ENCODE measurements at regions not wholly inside any gene's neighbourhood (a gene's known extent, or its start where the extent isn't known, plus 50 kb on each side); places are given as distances from the start of the nearest gene placed in this dataset.

DNA sequence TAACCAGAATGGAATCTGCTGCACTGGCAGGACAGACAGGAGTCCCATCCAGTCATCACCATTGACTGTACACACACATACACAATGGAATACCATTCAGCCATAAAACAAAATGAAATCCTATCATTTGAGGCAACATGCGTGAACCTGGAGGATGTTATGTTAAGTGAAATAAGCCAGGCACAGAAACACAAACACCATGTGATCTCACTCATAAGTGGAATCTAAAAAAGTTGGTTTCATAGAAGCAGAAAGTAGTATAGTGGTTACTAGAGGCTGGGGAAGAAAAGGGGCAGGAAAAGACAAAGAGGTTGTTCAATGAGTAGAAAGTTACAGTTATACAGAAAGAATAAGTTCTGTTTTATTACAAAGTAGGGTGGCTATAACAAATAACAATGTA lies 884.0 kb upstream of the ACO1 start:
- Histone ChIP-seq H3K9me3 (ENCODE audit: control insufficient read depth, low read length) (no peaks in the 10 kb centered on the region), H3K36me3 (ENCODE audit: control insufficient read depth, insufficient read depth, low read length) (no peaks in the 10 kb centered on the region), H3K27ac (ENCODE audit: insufficient read depth, low read depth, low read length, poor library complexity, severe bottlenecking) (no peak overlapping the region), H3K27me3 (ENCODE audit: control insufficient read depth, insufficient read depth, low read length, poor library complexity, severe bottlenecking) (no peaks in the 10 kb centered on the region), H3K4me1 (ENCODE audit: control insufficient read depth, insufficient read depth, low read length) (no peaks in the 10 kb centered on the region), H3K4me3 (ENCODE audit: insufficient read depth, low read depth, low read length) (no peak overlapping the region)
- no CpG with 5 or more reads among the region's 1 CpG for WGBS, 2 experiments

DNA sequence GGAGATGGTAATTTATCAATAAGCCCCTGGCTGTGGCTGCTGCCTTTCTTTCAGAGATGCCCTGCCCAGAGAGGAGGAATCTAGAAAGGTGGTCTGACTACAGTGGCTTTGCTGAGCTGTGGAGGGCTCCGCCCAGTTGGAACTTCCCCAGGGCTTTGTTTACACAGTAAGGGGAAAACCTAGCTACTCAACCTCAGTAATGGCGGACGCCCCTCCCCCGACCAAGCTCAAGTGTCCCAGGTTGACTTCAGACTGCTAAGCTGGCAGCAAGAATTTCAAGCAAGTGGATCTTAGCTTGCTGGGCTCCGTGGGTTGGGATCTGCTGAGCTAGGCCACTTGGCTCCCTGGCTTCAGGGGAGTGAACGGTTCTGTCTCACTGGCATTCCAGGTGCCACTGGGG lies 865.4 kb upstream of the ACO1 start:
- H3K4me1 ChIP-seq (ENCODE audit: control insufficient read depth, insufficient read depth, low read length): no peaks in the 10 kb centered on the region
- H3K27ac ChIP-seq (ENCODE audit: insufficient read depth, low read depth, low read length, poor library complexity, severe bottlenecking): no peak overlapping the region
- 89 to 90% methylated on average over 6 of the region's 6 CpGs for WGBS, 2 experiments
- no peaks in the 10 kb centered on the region for H3K36me3 ChIP-seq (ENCODE audit: control insufficient read depth, insufficient read depth, low read length)
- no peak overlapping the region for H3K4me3 ChIP-seq (ENCODE audit: insufficient read depth, low read depth, low read length)
- no peaks in the 10 kb centered on the region for H3K27me3 ChIP-seq (ENCODE audit: control insufficient read depth, insufficient read depth, low read length, poor library complexity, severe bottlenecking)
- H3K9me3 ChIP-seq (ENCODE audit: control insufficient read depth, low read length): no peaks in the 10 kb centered on the region

DNA sequence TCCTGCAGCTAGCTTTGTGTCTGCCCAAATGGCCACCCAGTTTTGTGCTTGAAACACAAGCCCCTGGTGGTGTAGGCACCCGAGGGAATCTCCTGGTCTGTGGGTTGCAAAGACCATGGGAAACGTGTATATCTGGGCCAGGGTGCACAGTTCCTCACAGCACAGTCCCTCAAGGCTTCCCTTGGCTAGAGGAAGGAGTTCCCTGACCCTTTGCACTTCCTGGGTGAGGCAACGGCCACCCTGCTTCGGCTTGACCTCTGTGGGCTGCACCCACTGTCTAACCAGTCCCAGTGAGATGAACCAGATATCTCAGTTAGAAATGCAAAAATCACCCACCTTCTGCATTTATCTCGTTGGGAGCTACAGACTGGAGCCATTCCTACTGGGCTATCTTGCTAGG lies 865.0 kb upstream of the ACO1 start:
- no peaks in the 10 kb centered on the region for H3K36me3 ChIP-seq (ENCODE audit: control insufficient read depth, insufficient read depth, low read length)
- H3K4me1 ChIP-seq (ENCODE audit: control insufficient read depth, insufficient read depth, low read length): no peaks in the 10 kb centered on the region
- H3K4me3 ChIP-seq (ENCODE audit: insufficient read depth, low read depth, low read length): no peak overlapping the region
- no peaks in the 10 kb centered on the region for H3K27me3 ChIP-seq (ENCODE audit: control insufficient read depth, insufficient read depth, low read length, poor library complexity, severe bottlenecking)
- no peak overlapping the region for H3K27ac ChIP-seq (ENCODE audit: insufficient read depth, low read depth, low read length, poor library complexity, severe bottlenecking)
- H3K9me3 ChIP-seq (ENCODE audit: control insufficient read depth, low read length): no peaks in the 10 kb centered on the region
- 80 to 82% methylated on average over 5 of the region's 5 CpGs for WGBS, 2 experiments

DNA sequence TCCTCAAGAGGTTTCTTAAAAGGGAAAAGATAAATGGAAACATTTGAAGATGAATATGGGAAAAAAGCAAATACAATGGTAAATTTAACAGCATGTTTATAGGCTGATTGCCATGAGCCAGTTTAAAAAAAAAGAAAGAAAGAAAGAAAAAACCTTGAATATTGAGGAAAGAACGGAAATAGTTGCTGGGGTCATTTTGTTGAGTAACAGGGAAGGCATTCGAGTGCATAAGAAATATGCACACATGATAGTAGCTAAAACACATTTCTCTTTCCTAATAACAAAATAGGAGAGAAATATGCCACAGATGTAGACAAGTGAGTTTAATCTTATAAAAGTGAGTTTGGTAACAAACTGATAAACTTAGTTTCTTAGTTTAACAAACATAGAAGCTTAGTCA lies 864.6 kb upstream of the ACO1 start:
- H3K27ac ChIP-seq (ENCODE audit: insufficient read depth, low read depth, low read length, poor library complexity, severe bottlenecking): no peak overlapping the region
- WGBS, 2 experiments: 87 to 89% methylated on average over 1 to 2 of the region's 2 CpGs
- H3K27me3 ChIP-seq (ENCODE audit: control insufficient read depth, insufficient read depth, low read length, poor library complexity, severe bottlenecking): no peaks in the 10 kb centered on the region
- no peaks in the 10 kb centered on the region for H3K36me3 ChIP-seq (ENCODE audit: control insufficient read depth, insufficient read depth, low read length)
- H3K4me3 ChIP-seq (ENCODE audit: insufficient read depth, low read depth, low read length): no peak overlapping the region
- H3K9me3 ChIP-seq (ENCODE audit: control insufficient read depth, low read length): no peaks in the 10 kb centered on the region
- H3K4me1 ChIP-seq (ENCODE audit: control insufficient read depth, insufficient read depth, low read length): no peaks in the 10 kb centered on the region

DNA sequence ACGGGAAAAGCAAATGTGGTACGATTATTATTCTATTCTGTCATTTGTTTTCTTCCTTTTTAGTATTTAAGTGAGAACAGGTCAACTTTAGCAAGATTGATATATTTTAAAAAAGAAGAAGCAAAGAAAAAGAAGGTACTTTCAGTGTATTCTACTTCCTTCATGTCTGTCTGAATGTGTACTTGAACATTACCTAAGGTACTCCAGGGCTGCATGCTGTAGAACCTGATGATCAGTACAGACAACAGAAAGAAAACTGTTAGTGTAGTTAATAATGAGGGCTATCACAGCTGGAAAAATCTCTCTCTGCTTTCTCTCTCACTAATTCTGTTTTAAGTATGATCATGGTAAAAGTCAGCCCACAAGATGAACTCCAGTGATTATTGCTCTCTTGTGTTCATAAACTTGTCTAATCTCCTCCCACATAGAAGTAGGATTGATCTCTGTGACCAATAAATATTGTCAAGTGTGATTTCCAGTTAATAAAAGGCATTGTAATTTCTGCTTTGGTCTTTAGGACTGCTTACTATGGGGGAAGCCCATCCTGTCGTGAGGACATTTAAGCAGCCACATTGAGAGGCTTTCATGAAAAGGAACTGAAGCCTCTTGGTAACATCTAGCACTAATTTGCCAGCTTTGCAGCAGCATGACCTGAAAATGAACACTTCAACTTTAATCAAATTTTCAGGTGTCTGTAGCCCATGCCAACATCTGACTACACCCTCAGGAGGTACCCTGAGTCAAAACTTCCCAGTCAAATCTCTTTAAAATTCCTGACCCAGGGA lies 864.0 kb upstream of the ACO1 start:
- H3K4me3 ChIP-seq (ENCODE audit: insufficient read depth, low read depth, low read length): no peak overlapping the region
- no peak overlapping the region for H3K27ac ChIP-seq (ENCODE audit: insufficient read depth, low read depth, low read length, poor library complexity, severe bottlenecking)
- no peaks in the 10 kb centered on the region for H3K4me1 ChIP-seq (ENCODE audit: control insufficient read depth, insufficient read depth, low read length)
- H3K9me3 ChIP-seq (ENCODE audit: control insufficient read depth, low read length): no peaks in the 10 kb centered on the region
- H3K36me3 ChIP-seq (ENCODE audit: control insufficient read depth, insufficient read depth, low read length): no peaks in the 10 kb centered on the region
- no peaks in the 10 kb centered on the region for H3K27me3 ChIP-seq (ENCODE audit: control insufficient read depth, insufficient read depth, low read length, poor library complexity, severe bottlenecking)
- WGBS, 2 experiments: 93 to 94% methylated on average over 3 of the region's 3 CpGs

DNA sequence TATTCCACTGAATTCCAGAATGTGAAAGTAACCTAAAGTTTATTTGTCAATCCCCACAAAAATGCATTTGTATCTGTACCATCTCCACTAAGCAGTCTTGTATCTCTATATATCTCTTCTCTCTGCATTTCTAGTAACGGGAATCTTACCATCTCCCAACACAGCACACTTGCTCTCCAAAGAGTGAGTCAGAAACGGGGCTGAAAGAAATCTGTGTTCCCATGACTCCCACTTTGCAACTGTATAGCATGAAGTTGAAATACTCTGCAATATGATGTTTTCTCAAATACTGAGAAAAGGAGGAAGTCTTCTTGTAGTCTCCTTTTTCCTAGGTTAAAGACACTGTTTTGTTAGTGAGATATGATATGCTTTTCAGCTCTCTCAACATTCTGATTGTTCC lies 848.8 kb upstream of the ACO1 start:
- Histone ChIP-seq H3K4me3 (ENCODE audit: insufficient read depth, low read depth, low read length) (no peak overlapping the region), H3K27me3 (ENCODE audit: control insufficient read depth, insufficient read depth, low read length, poor library complexity, severe bottlenecking) (no peaks in the 10 kb centered on the region), H3K27ac (ENCODE audit: insufficient read depth, low read depth, low read length, poor library complexity, severe bottlenecking) (no peak overlapping the region), H3K9me3 (ENCODE audit: control insufficient read depth, low read length) (no peaks in the 10 kb centered on the region), H3K4me1 (ENCODE audit: control insufficient read depth, insufficient read depth, low read length) (no peaks in the 10 kb centered on the region), H3K36me3 (ENCODE audit: control insufficient read depth, insufficient read depth, low read length) (no peaks in the 10 kb centered on the region)
- WGBS, 2 experiments: 95 to 100% methylated on average over 1 to 2 of the region's 2 CpGs

DNA sequence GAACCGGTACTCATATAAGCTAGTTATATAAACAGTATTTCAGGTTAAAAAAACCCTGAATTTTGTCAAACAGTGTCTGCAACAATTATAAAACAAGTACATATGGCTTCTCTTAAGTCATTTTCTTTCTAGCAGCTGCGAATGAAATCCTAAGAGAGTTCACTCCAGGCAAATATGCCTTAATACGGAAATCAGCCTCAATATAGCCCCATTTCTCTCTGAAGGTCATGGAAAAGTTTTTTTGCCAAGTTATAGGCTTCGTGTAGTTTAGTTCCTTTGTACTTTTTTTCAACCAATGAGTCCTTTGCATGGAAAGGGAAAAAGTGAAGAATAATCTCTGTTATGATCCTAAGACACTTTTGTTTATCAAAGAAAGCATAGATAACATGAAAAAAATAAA lies 848.0 kb upstream of the ACO1 start:
- H3K27ac ChIP-seq (ENCODE audit: insufficient read depth, low read depth, low read length, poor library complexity, severe bottlenecking): no peak overlapping the region
- WGBS, 2 experiments: 85 to 94% methylated on average over 2 to 3 of the region's 4 CpGs
- H3K4me1 ChIP-seq (ENCODE audit: control insufficient read depth, insufficient read depth, low read length): no peaks in the 10 kb centered on the region
- no peaks in the 10 kb centered on the region for H3K9me3 ChIP-seq (ENCODE audit: control insufficient read depth, low read length)
- H3K36me3 ChIP-seq (ENCODE audit: control insufficient read depth, insufficient read depth, low read length): no peaks in the 10 kb centered on the region
- H3K4me3 ChIP-seq (ENCODE audit: insufficient read depth, low read depth, low read length): no peak overlapping the region
- no peaks in the 10 kb centered on the region for H3K27me3 ChIP-seq (ENCODE audit: control insufficient read depth, insufficient read depth, low read length, poor library complexity, severe bottlenecking)

DNA sequence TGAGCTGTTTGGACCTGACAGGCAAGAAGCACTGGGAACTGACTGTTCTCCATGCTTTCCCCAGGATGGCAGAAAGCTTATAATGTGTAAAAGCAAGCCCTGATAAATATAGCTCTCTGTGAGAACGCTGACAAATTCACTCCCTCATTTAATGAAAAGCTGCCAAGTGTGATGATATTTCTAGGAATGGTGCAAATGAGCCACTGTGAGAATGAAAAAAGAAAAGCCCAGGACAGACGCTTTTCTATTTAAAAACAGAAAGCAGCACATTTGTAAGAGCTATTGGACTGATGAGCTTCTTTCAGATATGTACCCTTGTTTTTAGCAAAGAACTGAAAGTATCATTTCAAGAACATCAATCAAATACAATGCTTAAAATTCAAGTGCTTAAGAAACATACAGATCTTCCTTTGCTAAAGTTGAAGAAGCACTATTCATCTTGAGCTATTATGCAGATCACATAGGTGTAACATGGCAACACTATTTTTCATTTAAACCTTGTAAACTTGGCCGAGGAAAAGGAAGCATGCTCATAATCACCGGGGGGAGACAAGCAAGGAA lies 842.6 kb upstream of the ACO1 start:
- WGBS, 2 experiments: 75 to 78% methylated on average over 4 of the region's 4 CpGs
- Histone ChIP-seq H3K27ac (ENCODE audit: insufficient read depth, low read depth, low read length, poor library complexity, severe bottlenecking) (no peak overlapping the region), H3K4me3 (ENCODE audit: insufficient read depth, low read depth, low read length) (no peak overlapping the region), H3K9me3 (ENCODE audit: control insufficient read depth, low read length) (no peaks in the 10 kb centered on the region), H3K27me3 (ENCODE audit: control insufficient read depth, insufficient read depth, low read length, poor library complexity, severe bottlenecking) (no peaks in the 10 kb centered on the region), H3K36me3 (ENCODE audit: control insufficient read depth, insufficient read depth, low read length) (no peaks in the 10 kb centered on the region), H3K4me1 (ENCODE audit: control insufficient read depth, insufficient read depth, low read length) (no peaks in the 10 kb centered on the region)

DNA sequence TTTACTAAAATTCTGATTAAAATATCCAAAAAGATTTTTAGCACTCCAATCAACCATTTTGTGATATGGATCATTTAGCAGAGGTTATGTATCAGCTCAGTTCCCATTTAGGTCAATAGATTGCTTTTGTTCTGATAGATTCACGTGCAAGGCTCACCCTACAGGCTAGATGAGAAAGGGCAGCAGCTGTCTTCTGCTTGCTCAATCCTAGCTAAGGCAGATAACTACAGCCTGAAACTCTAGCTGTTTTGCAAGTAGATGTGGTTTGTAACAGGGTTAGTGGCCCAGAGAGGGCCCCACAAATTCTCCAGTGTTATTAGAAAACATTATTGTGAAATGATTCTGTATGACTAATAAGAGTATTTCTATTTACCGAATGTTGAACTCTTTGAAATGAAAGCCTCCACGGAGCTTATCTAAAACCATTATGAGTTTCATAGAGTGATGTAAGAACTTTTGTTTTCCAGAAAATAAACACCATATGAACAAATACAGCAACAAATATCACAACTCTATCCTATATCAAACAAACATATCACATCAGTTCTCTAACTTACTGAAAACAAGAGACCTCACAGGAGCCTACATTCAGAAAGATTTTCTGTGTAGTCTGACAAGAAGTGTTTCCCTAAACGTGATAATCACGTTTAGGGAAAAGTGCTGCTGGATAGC lies 841.9 kb upstream of the ACO1 start:
- Histone ChIP-seq H3K9me3 (ENCODE audit: control insufficient read depth, low read length) (no peaks in the 10 kb centered on the region), H3K36me3 (ENCODE audit: control insufficient read depth, insufficient read depth, low read length) (no peaks in the 10 kb centered on the region), H3K4me3 (ENCODE audit: insufficient read depth, low read depth, low read length) (no peak overlapping the region), H3K27me3 (ENCODE audit: control insufficient read depth, insufficient read depth, low read length, poor library complexity, severe bottlenecking) (no peaks in the 10 kb centered on the region), H3K27ac (ENCODE audit: insufficient read depth, low read depth, low read length, poor library complexity, severe bottlenecking) (no peak overlapping the region), H3K4me1 (ENCODE audit: control insufficient read depth, insufficient read depth, low read length) (no peaks in the 10 kb centered on the region)
- 65 to 71% methylated on average over 3 to 5 of the region's 5 CpGs for WGBS, 2 experiments

DNA sequence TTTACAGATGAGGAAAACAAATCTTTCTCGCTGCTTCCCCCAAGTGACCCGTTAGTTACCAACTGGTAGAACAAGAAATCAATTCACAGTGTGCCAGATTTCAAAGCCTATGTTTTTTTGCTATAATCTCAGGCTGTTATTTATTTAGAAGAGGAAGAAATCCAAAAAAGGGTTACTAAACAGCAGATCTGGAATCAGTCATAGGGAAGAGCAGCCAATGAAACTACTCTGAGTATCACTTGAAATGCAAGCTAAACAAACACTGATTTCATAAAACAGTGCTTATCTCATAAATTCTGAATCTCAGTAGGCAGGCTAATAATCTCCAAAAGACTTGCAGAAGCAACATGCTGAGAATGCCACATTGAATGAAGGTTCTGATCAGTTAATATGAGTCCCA lies 829.5 kb upstream of the ACO1 start:
- Histone ChIP-seq H3K27me3 (ENCODE audit: control insufficient read depth, insufficient read depth, low read length, poor library complexity, severe bottlenecking) (no peaks in the 10 kb centered on the region), H3K4me1 (ENCODE audit: control insufficient read depth, insufficient read depth, low read length) (no peaks in the 10 kb centered on the region), H3K36me3 (ENCODE audit: control insufficient read depth, insufficient read depth, low read length) (no peaks in the 10 kb centered on the region), H3K9me3 (ENCODE audit: control insufficient read depth, low read length) (no peaks in the 10 kb centered on the region), H3K4me3 (ENCODE audit: insufficient read depth, low read depth, low read length) (no peak overlapping the region), H3K27ac (ENCODE audit: insufficient read depth, low read depth, low read length, poor library complexity, severe bottlenecking) (no peak overlapping the region)
- 88 to 98% methylated on average over 2 of the region's 2 CpGs for WGBS, 2 experiments

Measured in ectodermal cell (in vitro differentiated cells).